C4-2B (cell line): ENCODE measurements at regions not wholly inside any gene's neighbourhood (a gene's known extent, or its start where the extent isn't known, plus 50 kb on each side); places are given as distances from the start of the nearest gene placed in this dataset.

Experiments
- ZFX ChIP-seq: fragments of 450-650 bp; IDR thresholded peaks from 2 replicates; pipeline ENCODE4 v1.6.1; 2017
- TF ChIP-seq, protein P1 (sequence below): fragments of 450-650 bp; conservative IDR thresholded peaks from 2 replicates; pipeline ENCODE4 v1.5.1; 2017; ENCODE audit warnings: mild to moderate bottlenecking

DNA sequence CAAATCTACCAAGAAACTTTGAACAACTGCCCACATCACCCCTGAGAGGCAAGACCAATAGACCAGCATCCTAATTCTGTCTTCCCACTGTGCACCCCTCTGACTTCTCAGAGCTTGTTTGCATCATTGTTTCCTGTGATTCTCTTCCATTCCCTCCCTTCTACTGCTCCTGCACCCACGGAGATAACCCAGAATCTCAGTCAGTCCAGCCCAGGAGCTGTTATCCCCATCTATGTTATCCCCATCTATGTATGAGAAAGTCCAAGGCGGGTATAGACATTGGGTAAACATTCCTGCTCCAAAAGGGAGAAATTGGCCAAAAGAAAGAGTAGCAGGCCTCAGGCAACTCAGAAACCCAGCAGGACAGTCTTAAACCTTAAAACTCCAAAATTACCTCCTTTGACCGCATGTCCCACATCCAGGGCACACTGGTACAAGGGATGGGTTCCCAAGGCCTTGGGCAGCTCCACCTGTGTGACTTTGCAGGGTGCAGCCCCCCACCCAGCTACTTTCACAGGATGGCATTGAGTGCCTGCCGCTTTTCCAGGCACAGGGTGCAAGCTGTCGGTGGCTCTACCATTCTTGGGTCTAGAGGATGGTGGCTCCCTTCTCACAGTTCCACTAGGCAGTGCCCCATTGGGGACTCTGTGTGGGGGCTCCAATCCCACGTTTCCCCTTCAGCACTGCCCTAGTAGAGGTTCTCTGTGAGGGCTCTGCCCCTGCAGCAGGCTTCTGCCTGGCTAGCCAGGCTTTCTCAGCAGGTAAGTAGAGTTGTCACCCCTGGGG, 414.8 kb downstream of the NPHP4 start:
- TF ChIP-seq, protein P1, sequence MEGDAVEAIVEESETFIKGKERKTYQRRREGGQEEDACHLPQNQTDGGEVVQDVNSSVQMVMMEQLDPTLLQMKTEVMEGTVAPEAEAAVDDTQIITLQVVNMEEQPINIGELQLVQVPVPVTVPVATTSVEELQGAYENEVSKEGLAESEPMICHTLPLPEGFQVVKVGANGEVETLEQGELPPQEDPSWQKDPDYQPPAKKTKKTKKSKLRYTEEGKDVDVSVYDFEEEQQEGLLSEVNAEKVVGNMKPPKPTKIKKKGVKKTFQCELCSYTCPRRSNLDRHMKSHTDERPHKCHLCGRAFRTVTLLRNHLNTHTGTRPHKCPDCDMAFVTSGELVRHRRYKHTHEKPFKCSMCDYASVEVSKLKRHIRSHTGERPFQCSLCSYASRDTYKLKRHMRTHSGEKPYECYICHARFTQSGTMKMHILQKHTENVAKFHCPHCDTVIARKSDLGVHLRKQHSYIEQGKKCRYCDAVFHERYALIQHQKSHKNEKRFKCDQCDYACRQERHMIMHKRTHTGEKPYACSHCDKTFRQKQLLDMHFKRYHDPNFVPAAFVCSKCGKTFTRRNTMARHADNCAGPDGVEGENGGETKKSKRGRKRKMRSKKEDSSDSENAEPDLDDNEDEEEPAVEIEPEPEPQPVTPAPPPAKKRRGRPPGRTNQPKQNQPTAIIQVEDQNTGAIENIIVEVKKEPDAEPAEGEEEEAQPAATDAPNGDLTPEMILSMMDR, result no peak
- no peak for TF ChIP-seq ZFX
